Activated CD8-positive, alpha-beta memory T cell treated with anti-CD3 and anti-CD28 coated beads, Interleukin-2, amount 10 ng/mL, durations not matched to agents 7 days and 5 days (primary cell): ENCODE measurements at regions not wholly inside any gene's neighbourhood (a gene's known extent, or its start where the extent isn't known, plus 50 kb on each side); places are given as distances from the start of the nearest gene placed in this dataset.
"Not testable (repeated sequence)": the region's sequence is repeated elsewhere in the genome, so short reads cannot be mapped to it uniquely, and the experiment has no call there.

Source experiments
- ATAC-seq: fragments of 150-1000 bp; cut with Tn5 transposase; one replicate; pipeline ENCODE4 v1.10.0; 2021; ENCODE audit warnings: moderate library complexity
- CTCF ChIA-PET: fragments of 350-600 bp; sonication (Branson Sonifier 250); formaldehyde crosslinking; loops from one replicate; lab custom pipeline; 2021; ENCODE audit warnings: antibody characterized with exemption; lab: Charles Lee
- DNase-seq: peaks from one replicate; pipeline ENCODE4 v3.0.0-alpha.2; 2020
- H3K27ac Mint-ChIP-seq: one replicate; pipeline ENCODE4 v1.8.0; 2021; ENCODE audit warnings: mild to moderate bottlenecking, mixed read lengths
- H3K27me3 Mint-ChIP-seq: one replicate; pipeline ENCODE4 v1.8.0; 2021; ENCODE audit warnings: mixed read lengths
- H3K36me3 Mint-ChIP-seq: one replicate; pipeline ENCODE4 v1.8.0; 2021; ENCODE audit warnings: mild to moderate bottlenecking, mixed read lengths
- H3K4me1 Mint-ChIP-seq: one replicate; pipeline ENCODE4 v1.8.0; 2021; ENCODE audit warnings: mixed read lengths
- H3K4me3 Mint-ChIP-seq: one replicate; pipeline ENCODE4 v1.8.0; 2021; ENCODE audit warnings: mild to moderate bottlenecking, moderate library complexity, mixed read lengths
- H3K9me3 Mint-ChIP-seq: one replicate; pipeline ENCODE4 v1.8.0; 2022; ENCODE audit warnings: low read depth, mixed read lengths

- Mint-ChIP-seq H3K36me3 (no peaks in the 10 kb centered on the region), H3K4me1 (no peaks in the 10 kb centered on the region), H3K27me3 (peaks cover 48% of the 10 kb centered on the region), H3K4me3 (no peak overlapping the region), H3K9me3 (no peaks in the 10 kb centered on the region), H3K27ac (no peak overlapping the region)
- no peak for DNase-seq
- CTCF ChIA-PET, result interaction anchor here (3.0 kb wide), 1 partner anchor 15 kb away, joined by 9 read pairs; no protein-coding TSS in a partner anchor
- no peak for ATAC-seq
Observed at GRCh38 chr5:158060212-158060611, 201.3 kb upstream of the CLINT1 start.

- CTCF ChIA-PET, result interaction anchor here (1.6 kb wide), 1 partner anchor 17 kb away, joined by 6 read pairs; no protein-coding TSS in a partner anchor
- DNase-seq, result no peak
- no peak overlapping the region for H3K4me3 Mint-ChIP-seq
- no peaks in the 10 kb centered on the region for H3K4me1 Mint-ChIP-seq
- ATAC-seq, result no peak
- no peaks in the 10 kb centered on the region for H3K9me3 Mint-ChIP-seq
- peaks cover 48% of the 10 kb centered on the region for H3K27me3 Mint-ChIP-seq
- H3K27ac Mint-ChIP-seq, result no peak overlapping the region
- H3K36me3 Mint-ChIP-seq, result no peaks in the 10 kb centered on the region
Observed at GRCh38 chr5:158058208-158059120, 199.5 kb upstream of the CLINT1 start.

GRCh38 chr5:158056130-158056825 lies 197.3 kb upstream of the CLINT1 start:
- no peak overlapping the region for H3K27ac Mint-ChIP-seq

GRCh38 chr5:158055111-158055501 lies 196.2 kb upstream of the CLINT1 start:
- H3K27ac Mint-ChIP-seq, result no peak overlapping the region
- DNase-seq (no peak), ATAC-seq (no peak)
- no peaks in the 10 kb centered on the region for H3K36me3 Mint-ChIP-seq
- H3K4me3 Mint-ChIP-seq, result no peak overlapping the region
- H3K9me3 Mint-ChIP-seq, result no peaks in the 10 kb centered on the region
- H3K27me3 Mint-ChIP-seq, result peaks cover 38% of the 10 kb centered on the region
- no peaks in the 10 kb centered on the region for H3K4me1 Mint-ChIP-seq
- CTCF ChIA-PET, result no interaction called here

More at GRCh38 chr5:158056130-158056825, 197.3 kb upstream of the CLINT1 start:
- Mint-ChIP-seq H3K4me3 (no peak overlapping the region), H3K4me1 (no peaks in the 10 kb centered on the region), H3K36me3 (no peaks in the 10 kb centered on the region), H3K27me3 (peaks cover 42% of the 10 kb centered on the region), H3K9me3 (no peaks in the 10 kb centered on the region)
- CTCF ChIA-PET, result no interaction called here
- DNase-seq (no peak), ATAC-seq (no peak)

GRCh38 chr5:158054223-158055110 lies 195.5 kb upstream of the CLINT1 start:
- H3K27ac Mint-ChIP-seq, result no peak overlapping the region
- H3K27me3 Mint-ChIP-seq, result peaks cover 33% of the 10 kb centered on the region
- DNase-seq (no peak), ATAC-seq (no peak)
- H3K4me1 Mint-ChIP-seq, result no peaks in the 10 kb centered on the region
- H3K36me3 Mint-ChIP-seq, result no peaks in the 10 kb centered on the region
- no peak overlapping the region for H3K4me3 Mint-ChIP-seq
- CTCF ChIA-PET, result interaction anchor here (0.5 kb wide), 1 partner anchor 76 kb away, joined by 3 read pairs; no protein-coding TSS in a partner anchor
- no peaks in the 10 kb centered on the region for H3K9me3 Mint-ChIP-seq

GRCh38 chr5:158051036-158051435 lies 192.1 kb upstream of the CLINT1 start:
- H3K4me3 Mint-ChIP-seq, result no peak overlapping the region
- no peak for DNase-seq
- no peak for ATAC-seq
- no peaks in the 10 kb centered on the region for H3K36me3 Mint-ChIP-seq
- no peaks in the 10 kb centered on the region for H3K9me3 Mint-ChIP-seq
- CTCF ChIA-PET, result no interaction called here
- H3K4me1 Mint-ChIP-seq, result no peaks in the 10 kb centered on the region
- peaks cover 14% of the 10 kb centered on the region for H3K27me3 Mint-ChIP-seq
- H3K27ac Mint-ChIP-seq, result no peak overlapping the region

- Mint-ChIP-seq H3K9me3 (no peaks in the 10 kb centered on the region), H3K27me3 (peaks cover 16% of the 10 kb centered on the region), H3K36me3 (no peaks in the 10 kb centered on the region), H3K4me1 (no peaks in the 10 kb centered on the region), H3K27ac (no peak overlapping the region), H3K4me3 (no peak overlapping the region)
- CTCF ChIA-PET, result no interaction called here
- no peak for DNase-seq
- ATAC-seq, result no peak
Observed at GRCh38 chr5:158050421-158050820, 191.5 kb upstream of the CLINT1 start.

GRCh38 chr5:158049459-158049858 lies 190.5 kb upstream of the CLINT1 start:
- ATAC-seq, result no peak
- CTCF ChIA-PET, result no interaction called here
- Mint-ChIP-seq H3K9me3 (no peaks in the 10 kb centered on the region), H3K4me3 (no peak overlapping the region), H3K27me3 (peaks cover 10% of the 10 kb centered on the region), H3K27ac (no peak overlapping the region), H3K4me1 (no peaks in the 10 kb centered on the region), H3K36me3 (no peaks in the 10 kb centered on the region)
- no peak for DNase-seq

GRCh38 chr5:158045696-158046095 lies 186.8 kb upstream of the CLINT1 start:
- no peak for DNase-seq
- Mint-ChIP-seq H3K27ac (no peak overlapping the region), H3K27me3 (peaks cover 7% of the 10 kb centered on the region), H3K36me3 (no peaks in the 10 kb centered on the region), H3K9me3 (no peaks in the 10 kb centered on the region), H3K4me1 (no peaks in the 10 kb centered on the region), H3K4me3 (no peak overlapping the region)
- no peak for ATAC-seq
- CTCF ChIA-PET, result no interaction called here

GRCh38 chr5:158039911-158040347 lies 181.0 kb upstream of the CLINT1 start:
- no peak overlapping the region for H3K4me3 Mint-ChIP-seq
- no peak for ATAC-seq
- H3K36me3 Mint-ChIP-seq, result no peaks in the 10 kb centered on the region
- no peaks in the 10 kb centered on the region for H3K27me3 Mint-ChIP-seq
- peaks cover 5% of the 10 kb centered on the region for H3K9me3 Mint-ChIP-seq
- H3K27ac Mint-ChIP-seq, result no peak overlapping the region
- DNase-seq, result no peak
- H3K4me1 Mint-ChIP-seq, result no peaks in the 10 kb centered on the region
- CTCF ChIA-PET, result interaction anchor here (0.6 to 1.5 kb wide), 2 partner anchors 81 to 223 kb away, joined by 3 read pairs; no protein-coding TSS in a partner anchor

- H3K4me1 Mint-ChIP-seq, result no peaks in the 10 kb centered on the region
- no peaks in the 10 kb centered on the region for H3K36me3 Mint-ChIP-seq
- no peak for DNase-seq
- no peak for ATAC-seq
- H3K9me3 Mint-ChIP-seq, result peaks cover 9% of the 10 kb centered on the region
- no peaks in the 10 kb centered on the region for H3K27me3 Mint-ChIP-seq
- no peak overlapping the region for H3K27ac Mint-ChIP-seq
- CTCF ChIA-PET, result interaction anchor here (0.6 kb wide), 1 partner anchor 81 kb away, joined by 3 read pairs; no protein-coding TSS in a partner anchor
- H3K4me3 Mint-ChIP-seq, result no peak overlapping the region
Observed at GRCh38 chr5:158039441-158039840, 180.5 kb upstream of the CLINT1 start.

GRCh38 chr5:158036983-158037595 lies 178.1 kb upstream of the CLINT1 start:
- DNase-seq, CTCF ChIA-PET, H3K4me3 Mint-ChIP-seq, H3K27ac Mint-ChIP-seq, ATAC-seq, H3K36me3 Mint-ChIP-seq, H3K4me1 Mint-ChIP-seq, H3K27me3 Mint-ChIP-seq: not testable (repeated sequence)
- peaks cover 10% of the 10 kb centered on the region for H3K9me3 Mint-ChIP-seq
